SK-N-MC (cell line): ENCODE measurements at regions not wholly inside any gene's neighbourhood (a gene's known extent, or its start where the extent isn't known, plus 50 kb on each side); places are given as distances from the start of the nearest gene placed in this dataset.

Experiments used
- EZH2 ChIP-seq: fragments of 200-600 bp; sonication (generic); IDR thresholded peaks from one replicate; pipeline ENCODE4 v1.6.1; 2017; ENCODE audit warnings: antibody characterized with exemption
- FOXP2 ChIP-seq: optimal IDR thresholded peaks from 2 replicates; pipeline ENCODE3; 2011; ENCODE audit warnings: mild to moderate bottlenecking, moderate library complexity; ENCODE audit not compliant: insufficient read depth; ENCODE audit errors: extremely low read length, control extremely low read depth
- POLR2AphosphoS5 ChIP-seq: IDR thresholded peaks from 2 replicates; pipeline ENCODE4 v1.6.1; 2012; ENCODE audit warnings: mild to moderate bottlenecking, low read depth, low read length, borderline replicate concordance

GRCh38 chr10:9111976-9112375, 1057.5 kb downstream of the GATA3 start:
- TF ChIP-seq EZH2 (no peak), POLR2AphosphoS5 (no peak), FOXP2 (no peak)
